ENCODE measurements at regions not wholly inside any gene's neighbourhood (a gene's known extent, or its start where the extent isn't known, plus 50 kb on each side); places are given as distances from the start of the nearest gene placed in this dataset.
"Not testable (repeated sequence)": the region's sequence is repeated elsewhere in the genome, so short reads cannot be mapped to it uniquely, and the experiment has no call there.

DNA sequence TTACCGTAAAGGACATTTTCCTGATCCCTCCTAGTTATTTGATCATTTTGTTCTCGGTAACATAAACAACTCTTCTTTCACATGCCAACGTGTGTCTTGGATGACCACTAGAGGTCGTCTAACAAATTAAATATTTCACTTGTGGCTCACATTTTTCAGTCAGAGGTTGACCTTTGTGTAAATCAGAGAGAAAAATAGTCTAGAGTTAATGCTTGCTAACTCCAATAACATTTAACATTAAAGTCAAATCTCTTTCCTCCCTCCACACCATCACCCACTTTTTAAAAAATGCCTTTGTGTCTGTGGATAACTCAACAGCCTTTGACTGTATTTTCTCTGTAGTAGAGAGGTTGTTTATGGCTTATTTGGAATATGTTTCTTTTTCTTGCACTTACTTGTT is 220.5 kb upstream of the B3GALT2 start:
- no peaks in the 10 kb centered on the region for H3K36me3 Mint-ChIP-seq (ENCODE audit: insufficient read depth)
- DNase-seq (ENCODE audit: low spot score in 2 of 2): no peak
- no peak overlapping the region for H3K4me3 Mint-ChIP-seq
- peaks cover 9% of the 10 kb centered on the region for H3K4me1 Mint-ChIP-seq
- H3K27ac Mint-ChIP-seq (ENCODE audit: low read depth): no peak overlapping the region
- H3K9me3 Mint-ChIP-seq: no peaks in the 10 kb centered on the region
- no peaks in the 10 kb centered on the region for H3K27me3 Mint-ChIP-seq
- ATAC-seq (replicated peaks; ENCODE audit: extremely low read depth, poor library complexity, severe bottlenecking): peak; percentile 46

GRCh38 chr1:193404236-193404635 is 217.8 kb upstream of the B3GALT2 start:
- H3K36me3 Mint-ChIP-seq (ENCODE audit: insufficient read depth): no peaks in the 10 kb centered on the region
- H3K9me3 Mint-ChIP-seq: no peaks in the 10 kb centered on the region
- H3K4me1 Mint-ChIP-seq: peaks cover 6% of the 10 kb centered on the region
- ATAC-seq (replicated peaks; ENCODE audit: extremely low read depth, poor library complexity, severe bottlenecking) (no peak), DNase-seq (ENCODE audit: low spot score in 2 of 2) (no peak)
- H3K4me3 Mint-ChIP-seq: no peak overlapping the region
- H3K27ac Mint-ChIP-seq (ENCODE audit: low read depth): no peak overlapping the region
- no peaks in the 10 kb centered on the region for H3K27me3 Mint-ChIP-seq

DNA sequence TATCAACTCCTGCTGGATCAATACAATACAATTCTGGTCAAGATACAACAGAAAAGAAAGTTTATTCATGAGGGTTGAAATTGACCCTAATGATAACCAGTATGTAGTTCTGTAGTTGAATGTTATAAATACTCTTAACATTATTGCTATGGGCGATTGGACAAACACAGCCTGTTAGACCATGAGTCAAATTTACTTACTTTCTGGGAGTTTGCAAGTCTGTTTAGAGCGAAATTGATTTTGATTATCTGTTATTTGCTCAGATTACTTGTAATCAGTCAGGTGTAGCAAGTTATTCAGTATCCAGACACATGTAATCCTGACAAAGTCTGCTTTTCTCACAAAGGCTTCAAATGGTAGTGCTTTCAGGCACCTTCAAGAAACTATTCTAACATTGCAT is 216.6 kb upstream of the B3GALT2 start:
- DNase-seq (ENCODE audit: low spot score in 2 of 2) (no peak), ATAC-seq (replicated peaks; ENCODE audit: extremely low read depth, poor library complexity, severe bottlenecking) (no peak)
- Mint-ChIP-seq H3K4me1 (peaks cover 6% of the 10 kb centered on the region), H3K27me3 (no peaks in the 10 kb centered on the region), H3K9me3 (no peaks in the 10 kb centered on the region), H3K4me3 (no peak overlapping the region), H3K36me3 (ENCODE audit: insufficient read depth) (no peaks in the 10 kb centered on the region), H3K27ac (ENCODE audit: low read depth) (no peak overlapping the region)

GRCh38 chr1:193402037-193402436 is 215.6 kb upstream of the B3GALT2 start:
- no peaks in the 10 kb centered on the region for H3K27me3 Mint-ChIP-seq
- DNase-seq (ENCODE audit: low spot score in 2 of 2) (no peak), ATAC-seq (replicated peaks; ENCODE audit: extremely low read depth, poor library complexity, severe bottlenecking) (no peak)
- no peaks in the 10 kb centered on the region for H3K36me3 Mint-ChIP-seq (ENCODE audit: insufficient read depth)
- H3K9me3 Mint-ChIP-seq: no peaks in the 10 kb centered on the region
- peaks cover 3% of the 10 kb centered on the region for H3K4me1 Mint-ChIP-seq
- H3K4me3 Mint-ChIP-seq: no peak overlapping the region
- no peak overlapping the region for H3K27ac Mint-ChIP-seq (ENCODE audit: low read depth)

- ATAC-seq (replicated peaks; ENCODE audit: extremely low read depth, poor library complexity, severe bottlenecking) (no peak), DNase-seq (ENCODE audit: low spot score in 2 of 2) (no peak)
- H3K4me3 Mint-ChIP-seq: no peak overlapping the region
- no peaks in the 10 kb centered on the region for H3K27me3 Mint-ChIP-seq
- H3K9me3 Mint-ChIP-seq: no peaks in the 10 kb centered on the region
- H3K4me1 Mint-ChIP-seq: no peaks in the 10 kb centered on the region
- no peak overlapping the region for H3K27ac Mint-ChIP-seq (ENCODE audit: low read depth)
- H3K36me3 Mint-ChIP-seq (ENCODE audit: insufficient read depth): no peaks in the 10 kb centered on the region
These were observed 207.9 kb upstream of the B3GALT2 start for GRCh38 chr1:193394336-193394735.

DNA sequence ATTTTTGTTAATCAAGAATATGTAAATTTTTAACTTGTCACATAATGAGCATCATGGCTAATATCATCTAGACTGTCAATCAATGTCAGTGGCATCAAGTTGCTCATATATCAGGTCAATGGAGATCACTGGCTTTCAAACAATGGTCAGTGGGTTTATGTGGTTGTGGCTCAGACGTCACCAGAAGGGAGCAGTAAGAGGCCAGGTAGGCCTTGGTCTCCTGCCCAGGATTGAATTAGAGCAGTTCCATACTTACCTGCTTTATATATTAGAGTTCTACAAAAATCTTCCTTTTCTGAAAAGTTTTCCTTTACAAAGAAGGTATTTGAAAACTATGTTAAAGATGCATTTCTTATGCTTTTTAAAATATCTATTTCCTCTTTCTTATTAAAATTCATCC is 206.3 kb upstream of the B3GALT2 start:
- ATAC-seq (replicated peaks; ENCODE audit: extremely low read depth, poor library complexity, severe bottlenecking) (no peak), DNase-seq (ENCODE audit: low spot score in 2 of 2) (no peak)
- H3K4me1 Mint-ChIP-seq: no peaks in the 10 kb centered on the region
- H3K27me3 Mint-ChIP-seq: no peaks in the 10 kb centered on the region
- no peaks in the 10 kb centered on the region for H3K36me3 Mint-ChIP-seq (ENCODE audit: insufficient read depth)
- no peak overlapping the region for H3K27ac Mint-ChIP-seq (ENCODE audit: low read depth)
- H3K4me3 Mint-ChIP-seq: no peak overlapping the region
- no peaks in the 10 kb centered on the region for H3K9me3 Mint-ChIP-seq

GRCh38 chr1:193388683-193389082 is 202.3 kb upstream of the B3GALT2 start:
- H3K4me3 Mint-ChIP-seq: no peak overlapping the region
- no peaks in the 10 kb centered on the region for H3K4me1 Mint-ChIP-seq
- H3K27me3 Mint-ChIP-seq: no peaks in the 10 kb centered on the region
- DNase-seq (ENCODE audit: low spot score in 2 of 2) (no peak), ATAC-seq (replicated peaks; ENCODE audit: extremely low read depth, poor library complexity, severe bottlenecking) (no peak)
- no peak overlapping the region for H3K27ac Mint-ChIP-seq (ENCODE audit: low read depth)
- H3K36me3 Mint-ChIP-seq (ENCODE audit: insufficient read depth): no peaks in the 10 kb centered on the region
- no peaks in the 10 kb centered on the region for H3K9me3 Mint-ChIP-seq

- ATAC-seq (replicated peaks; ENCODE audit: extremely low read depth, poor library complexity, severe bottlenecking): no peak
- Mint-ChIP-seq H3K4me1 (no peaks in the 10 kb centered on the region), H3K36me3 (ENCODE audit: insufficient read depth) (no peaks in the 10 kb centered on the region), H3K27ac (ENCODE audit: low read depth) (no peak overlapping the region), H3K27me3 (no peaks in the 10 kb centered on the region), H3K9me3 (no peaks in the 10 kb centered on the region), H3K4me3 (no peak overlapping the region)
- no peak for DNase-seq (ENCODE audit: low spot score in 2 of 2)
These were observed 201.8 kb upstream of the B3GALT2 start for GRCh38 chr1:193388165-193388564.

DNA sequence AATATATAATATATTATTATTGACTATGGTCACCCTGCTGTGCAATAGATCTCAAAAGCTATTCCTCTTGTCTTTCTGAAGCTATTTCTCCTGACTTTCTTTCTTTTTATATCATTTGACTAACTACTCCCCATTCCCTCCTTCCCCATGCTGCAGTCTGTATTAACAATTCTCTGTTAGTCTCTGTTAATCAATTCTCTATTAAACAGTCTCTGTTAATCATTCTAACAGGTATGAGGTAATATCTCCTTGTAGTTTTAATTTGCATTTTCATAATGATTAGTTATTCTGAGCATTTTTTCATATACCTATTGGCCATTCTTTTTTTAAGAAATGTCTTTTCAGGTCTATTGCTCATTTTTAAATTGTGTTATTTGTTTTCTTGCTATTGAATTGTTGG is 201.0 kb upstream of the B3GALT2 start:
- H3K9me3 Mint-ChIP-seq: no peaks in the 10 kb centered on the region
- no peak for DNase-seq (ENCODE audit: low spot score in 2 of 2)
- no peak overlapping the region for H3K27ac Mint-ChIP-seq (ENCODE audit: low read depth)
- no peaks in the 10 kb centered on the region for H3K36me3 Mint-ChIP-seq (ENCODE audit: insufficient read depth)
- no peak for ATAC-seq (replicated peaks; ENCODE audit: extremely low read depth, poor library complexity, severe bottlenecking)
- H3K4me1 Mint-ChIP-seq: no peaks in the 10 kb centered on the region
- H3K27me3 Mint-ChIP-seq: no peaks in the 10 kb centered on the region
- H3K4me3 Mint-ChIP-seq: no peak overlapping the region

GRCh38 chr1:193378451-193378850 is 192.0 kb upstream of the B3GALT2 start:
- not testable (repeated sequence) for H3K4me3 Mint-ChIP-seq

DNA sequence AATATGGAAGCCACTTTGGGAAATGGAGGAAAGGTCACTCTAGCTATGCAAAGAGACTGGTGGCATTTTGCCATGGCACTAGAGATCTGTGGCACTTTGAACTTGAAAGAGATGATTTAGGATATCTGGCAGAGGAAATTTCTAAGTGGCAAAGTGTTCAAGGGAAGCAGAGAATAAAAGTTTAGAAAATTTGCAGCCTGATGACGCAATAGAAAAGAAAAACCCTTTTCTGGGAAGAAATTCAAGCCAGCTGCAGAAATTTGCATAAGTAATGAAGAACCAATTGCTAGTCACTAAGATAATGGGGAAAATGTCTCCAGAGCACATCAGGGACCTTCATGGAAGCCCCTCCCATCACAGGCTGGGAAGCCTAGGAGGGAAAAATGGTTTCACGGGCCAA is 191.1 kb upstream of the B3GALT2 start:
- H3K27ac Mint-ChIP-seq (ENCODE audit: low read depth): no peak overlapping the region
- no peaks in the 10 kb centered on the region for H3K4me1 Mint-ChIP-seq
- H3K36me3 Mint-ChIP-seq (ENCODE audit: insufficient read depth): no peaks in the 10 kb centered on the region
- H3K9me3 Mint-ChIP-seq: no peaks in the 10 kb centered on the region
- no peaks in the 10 kb centered on the region for H3K27me3 Mint-ChIP-seq
- H3K4me3 Mint-ChIP-seq: no peak overlapping the region
- ATAC-seq (replicated peaks; ENCODE audit: extremely low read depth, poor library complexity, severe bottlenecking) (no peak), DNase-seq (ENCODE audit: low spot score in 2 of 2) (no peak)

More at GRCh38 chr1:193378451-193378850, 192.0 kb upstream of the B3GALT2 start:
- DNase-seq (ENCODE audit: low spot score in 2 of 2); H3K9me3 Mint-ChIP-seq; H3K4me1 Mint-ChIP-seq; ATAC-seq (replicated peaks; ENCODE audit: extremely low read depth, poor library complexity, severe bottlenecking); H3K27me3 Mint-ChIP-seq; H3K36me3 Mint-ChIP-seq (ENCODE audit: insufficient read depth); H3K27ac Mint-ChIP-seq (ENCODE audit: low read depth): not testable (repeated sequence)

- H3K4me3 Mint-ChIP-seq: no peak overlapping the region
- H3K27me3 Mint-ChIP-seq: no peaks in the 10 kb centered on the region
- H3K9me3 Mint-ChIP-seq: no peaks in the 10 kb centered on the region
- no peak for ATAC-seq (replicated peaks; ENCODE audit: extremely low read depth, poor library complexity, severe bottlenecking)
- peaks cover 6% of the 10 kb centered on the region for H3K4me1 Mint-ChIP-seq
- DNase-seq (ENCODE audit: low spot score in 2 of 2): no peak
- no peak overlapping the region for H3K27ac Mint-ChIP-seq (ENCODE audit: low read depth)
- H3K36me3 Mint-ChIP-seq (ENCODE audit: insufficient read depth): peaks cover 2% of the 10 kb centered on the region
These were observed 186.1 kb upstream of the B3GALT2 start for GRCh38 chr1:193372553-193372952.

- DNase-seq (ENCODE audit: low spot score in 2 of 2) (no peak), ATAC-seq (replicated peaks; ENCODE audit: extremely low read depth, poor library complexity, severe bottlenecking) (no peak)
- Mint-ChIP-seq H3K36me3 (ENCODE audit: insufficient read depth) (peaks cover 2% of the 10 kb centered on the region), H3K27ac (ENCODE audit: low read depth) (peak overlapping the region; percentile 36), H3K4me3 (peak overlapping the region; percentile 49), H3K9me3 (no peaks in the 10 kb centered on the region), H3K4me1 (peaks cover 6% of the 10 kb centered on the region), H3K27me3 (no peaks in the 10 kb centered on the region)
These were observed 181.9 kb upstream of the B3GALT2 start for GRCh38 chr1:193368302-193368701.

DNA sequence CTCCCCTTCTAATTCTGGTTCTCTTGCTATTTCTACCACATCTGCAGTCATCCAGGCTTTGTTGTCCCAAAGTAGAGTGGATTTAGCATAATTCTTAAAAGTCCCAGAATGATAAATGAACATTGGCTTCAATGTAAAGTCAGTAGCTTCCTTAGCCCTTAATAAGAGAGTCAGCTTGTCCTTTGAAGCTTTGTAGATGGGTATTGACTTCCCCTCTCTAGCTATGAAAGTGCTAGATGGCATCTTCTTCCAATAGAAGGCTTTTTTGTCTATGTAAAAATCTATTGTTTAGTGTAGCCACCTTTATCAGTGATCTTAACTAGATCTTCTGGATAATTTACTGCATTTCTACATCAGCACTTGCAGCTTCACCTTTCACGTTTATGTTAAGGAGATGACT is 181.4 kb upstream of the B3GALT2 start:
- H3K27ac Mint-ChIP-seq (ENCODE audit: low read depth): peak overlapping the region; percentile 36
- no peaks in the 10 kb centered on the region for H3K9me3 Mint-ChIP-seq
- peaks cover 6% of the 10 kb centered on the region for H3K4me1 Mint-ChIP-seq
- ATAC-seq (replicated peaks; ENCODE audit: extremely low read depth, poor library complexity, severe bottlenecking) (no peak), DNase-seq (ENCODE audit: low spot score in 2 of 2) (no peak)
- peak overlapping the region; percentile 49 for H3K4me3 Mint-ChIP-seq
- H3K36me3 Mint-ChIP-seq (ENCODE audit: insufficient read depth): peaks cover 2% of the 10 kb centered on the region
- H3K27me3 Mint-ChIP-seq: no peaks in the 10 kb centered on the region
